BE2C (cell line): ENCODE measurements at regions not wholly inside any gene's neighbourhood (a gene's known extent, or its start where the extent isn't known, plus 50 kb on each side); places are given as distances from the start of the nearest gene placed in this dataset.
A peak's percentile ranks its signal among the peaks of the same experiment; 100 is the strongest.

Source experiments
- DNase-seq: peaks from one replicate; pipeline ENCODE4 v3.0.0-alpha.2; 2020
- H3K27me3 ChIP-seq: fragments of 250-450 bp; sonication (Bioruptor Pico); 2 replicates; pipeline ENCODE4 v1.5.1; 2020; ENCODE audit warnings: mild to moderate bottlenecking
- H3K36me3 ChIP-seq: fragments of 250-450 bp; sonication (Bioruptor Pico); 2 replicates; pipeline ENCODE4 v1.5.1; 2020; ENCODE audit warnings: mild to moderate bottlenecking
- H3K4me1 ChIP-seq: fragments of 250-450 bp; sonication (Bioruptor Pico); 2 replicates; pipeline ENCODE4 v1.5.1; 2020
- H3K4me3 ChIP-seq: 2 replicates; pipeline ENCODE4 v1.5.1; 2011; ENCODE audit warnings: low read depth, low read length
- H3K9me3 ChIP-seq: fragments of 250-450 bp; sonication (Bioruptor Pico); 2 replicates; pipeline ENCODE4 v1.5.1; 2020
- CTCF ChIP-seq: IDR thresholded peaks from 2 replicates; pipeline ENCODE4 v1.5.1; 2012; ENCODE audit warnings: mild to moderate bottlenecking, low read depth, low read length

GRCh38 chr5:74328221-74328630, 312.3 kb downstream of the ENC1 start:
- peaks cover 14% of the 10 kb centered on the region for H3K4me1 ChIP-seq
- TF ChIP-seq CTCF, result no peak
- H3K9me3 ChIP-seq, result no peaks in the 10 kb centered on the region
- H3K36me3 ChIP-seq, result no peaks in the 10 kb centered on the region
- H3K27me3 ChIP-seq, result no peaks in the 10 kb centered on the region
- H3K4me3 ChIP-seq, result no peak overlapping the region
- DNase-seq, result no peak

- no peaks in the 10 kb centered on the region for H3K9me3 ChIP-seq
- no peaks in the 10 kb centered on the region for H3K27me3 ChIP-seq
- H3K4me1 ChIP-seq, result peaks cover 6% of the 10 kb centered on the region
- TF ChIP-seq CTCF, result no peak
- H3K4me3 ChIP-seq, result no peak overlapping the region
- no peak for DNase-seq
- no peaks in the 10 kb centered on the region for H3K36me3 ChIP-seq
Measured at GRCh38 chr5:74327339-74327685, 313.2 kb downstream of the ENC1 start.

GRCh38 chr5:74326571-74327338, 313.8 kb downstream of the ENC1 start:
- Histone ChIP-seq H3K4me3 (no peak overlapping the region), H3K4me1 (peaks cover 4% of the 10 kb centered on the region), H3K27me3 (no peaks in the 10 kb centered on the region), H3K9me3 (no peaks in the 10 kb centered on the region), H3K36me3 (no peaks in the 10 kb centered on the region)
- no peak for TF ChIP-seq CTCF
- no peak for DNase-seq

GRCh38 chr5:74325866-74326265, 314.7 kb downstream of the ENC1 start:
- no peaks in the 10 kb centered on the region for H3K36me3 ChIP-seq
- TF ChIP-seq CTCF, result no peak
- no peak for DNase-seq
- no peak overlapping the region for H3K4me3 ChIP-seq
- no peaks in the 10 kb centered on the region for H3K9me3 ChIP-seq
- peaks cover 4% of the 10 kb centered on the region for H3K4me1 ChIP-seq
- H3K27me3 ChIP-seq, result no peaks in the 10 kb centered on the region

- H3K36me3 ChIP-seq, result no peaks in the 10 kb centered on the region
- H3K27me3 ChIP-seq, result no peaks in the 10 kb centered on the region
- no peaks in the 10 kb centered on the region for H3K9me3 ChIP-seq
- TF ChIP-seq CTCF, result no peak
- no peak for DNase-seq
- H3K4me3 ChIP-seq, result no peak overlapping the region
- peaks cover 4% of the 10 kb centered on the region; the same call in 1 of the 2 replicates for H3K4me1 ChIP-seq
Measured at GRCh38 chr5:74324556-74324955, 316.0 kb downstream of the ENC1 start.

GRCh38 chr5:74322944-74323343, 317.6 kb downstream of the ENC1 start:
- Histone ChIP-seq H3K27me3 (no peaks in the 10 kb centered on the region), H3K4me1 (peaks cover 4% of the 10 kb centered on the region; the same call in 1 of the 2 replicates), H3K4me3 (no peak overlapping the region), H3K36me3 (no peaks in the 10 kb centered on the region), H3K9me3 (no peaks in the 10 kb centered on the region)
- DNase-seq, result no peak
- TF ChIP-seq CTCF, result peak; percentile 27; the same call in 1 of the 2 replicates
